Liver (tissue), 8 donors: ENCODE measurements at regions not wholly inside any gene's neighbourhood (a gene's known extent, or its start where the extent isn't known, plus 50 kb on each side); places are given as distances from the start of the nearest gene placed in this dataset.

Experiments
- DNase-seq: peaks from one replicate; pipeline ENCODE4 v3.0.0-alpha.2; 2017; ENCODE audit warnings: low spot score
- H3K27ac ChIP-seq, 2 donors: one replicate each; pipeline ENCODE4 v1.7.0; 2013; ENCODE audit warnings: inconsistent platforms in 2 of 2, low read length in 2 of 2, control low read depth in 1 of 2, low read depth in 1 of 2, mild to moderate bottlenecking in 1 of 2
- H3K27me3 ChIP-seq, 4 donors: one replicate each; pipeline versions ENCODE4 v1.6.1 to v1.7.0; 2013; ENCODE audit warnings: low read length in 3 of 4, inconsistent platforms in 1 of 4, mild to moderate bottlenecking in 1 of 4, moderate library complexity in 1 of 4; ENCODE audit not compliant: control insufficient read depth in 4 of 4, insufficient read depth in 4 of 4
- H3K36me3 ChIP-seq, 4 donors: one replicate each; pipeline versions ENCODE4 v1.6.1 to v1.7.0; 2013; ENCODE audit warnings: low read length in 3 of 4, mild to moderate bottlenecking in 3 of 4, low read depth in 1 of 4, moderate library complexity in 1 of 4; ENCODE audit not compliant: control insufficient read depth in 4 of 4, insufficient read depth in 3 of 4
- H3K4me1 ChIP-seq, 4 donors: one replicate each; pipeline versions ENCODE4 v1.6.1 to v1.7.0; 2013; ENCODE audit warnings: low read length in 3 of 4, mild to moderate bottlenecking in 3 of 4, moderate library complexity in 1 of 4; ENCODE audit not compliant: control insufficient read depth in 4 of 4, insufficient read depth in 4 of 4
- H3K4me3 ChIP-seq, 3 donors: one replicate each; pipeline versions ENCODE4 v1.6.1 to v1.7.0; 2013; ENCODE audit warnings: low read length in 3 of 3, control low read depth in 1 of 3, low read depth in 1 of 3, mild to moderate bottlenecking in 1 of 3
- H3K9ac ChIP-seq, 2 donors: one replicate each; pipeline ENCODE4 v1.7.0; 2013; ENCODE audit warnings: low read length in 2 of 2, mild to moderate bottlenecking in 2 of 2, moderate library complexity in 2 of 2, control low read depth in 1 of 2, low read depth in 1 of 2
- H3K9me3 ChIP-seq, 4 donors: one replicate each; pipeline versions ENCODE4 v1.6.1 to v1.7.0; 2013; ENCODE audit warnings: low read length in 3 of 4; ENCODE audit not compliant: control insufficient read depth in 4 of 4
- EGR1 ChIP-seq, 2 donors: IDR thresholded peaks; 2 replicates each; pipeline ENCODE4 v1.6.1; 2016 to 2018; ENCODE audit warnings: antibody characterized with exemption in 2 of 2, low read depth in 2 of 2
- FOXA1 ChIP-seq: IDR thresholded peaks from 2 replicates; pipeline ENCODE4 v1.6.1; 2016; ENCODE audit warnings: antibody characterized with exemption
- FOXA2 ChIP-seq: IDR thresholded peaks from 2 replicates; pipeline ENCODE4 v1.6.1; 2016; ENCODE audit warnings: antibody characterized with exemption
- GABPA ChIP-seq, 2 donors: IDR thresholded peaks in 1 of 2; conservative IDR thresholded peaks in 1 of 2; 2 replicates each; pipeline ENCODE4 v1.6.1; 2016; ENCODE audit warnings: antibody characterized with exemption in 2 of 2, mild to moderate bottlenecking in 1 of 2, moderate library complexity in 1 of 2
- HNF4A ChIP-seq, 2 donors: conservative IDR thresholded peaks; 2 replicates each; pipeline ENCODE4 v1.6.1; 2016; ENCODE audit warnings: antibody characterized with exemption in 2 of 2, mild to moderate bottlenecking in 2 of 2
- HNF4G ChIP-seq: IDR thresholded peaks from 2 replicates; pipeline ENCODE4 v1.6.1; 2016; ENCODE audit warnings: antibody characterized with exemption
- JUND ChIP-seq, 2 donors: IDR thresholded peaks; 2 replicates each; pipeline ENCODE4 v1.6.1; 2016; ENCODE audit warnings: antibody characterized with exemption in 2 of 2
- NR2F2 ChIP-seq: IDR thresholded peaks from 2 replicates; pipeline ENCODE4 v1.6.1; 2016; ENCODE audit warnings: antibody characterized with exemption
- RAD21 ChIP-seq, 2 donors: IDR thresholded peaks; 2 replicates each; pipeline ENCODE4 v1.6.1; 2016; ENCODE audit warnings: antibody characterized with exemption in 2 of 2, mild to moderate bottlenecking in 2 of 2
- SP1 ChIP-seq: IDR thresholded peaks from 2 replicates; pipeline ENCODE4 v1.6.1; 2018; ENCODE audit warnings: antibody characterized with exemption, mild to moderate bottlenecking
- TAF1 ChIP-seq: conservative IDR thresholded peaks from 2 replicates; pipeline ENCODE4 v1.6.1; 2016; ENCODE audit warnings: antibody characterized with exemption, mild to moderate bottlenecking
- YY1 ChIP-seq: IDR thresholded peaks from 2 replicates; pipeline ENCODE4 v1.6.1; 2016; ENCODE audit warnings: antibody characterized with exemption, mild to moderate bottlenecking
- WGBS: extraction: QIAGEN DNeasy Blood & Tissue Kit; methylation state at CpG from one replicate; pipeline ENCODE4 v1.1.7; 2013; 5-methylcytosine and 5-hydroxymethylcytosine counted together
- TF ChIP-seq, protein P1 (sequence below): IDR thresholded peaks from 2 replicates; pipeline ENCODE4 v1.6.1; 2016; ENCODE audit warnings: antibody characterized with exemption
- TF ChIP-seq, protein P2 (sequence below): IDR thresholded peaks from 2 replicates; pipeline ENCODE4 v1.6.1; 2016; ENCODE audit warnings: antibody characterized with exemption, mild to moderate bottlenecking
- TF ChIP-seq, protein P3 (sequence below): IDR thresholded peaks from 2 replicates; pipeline ENCODE4 v1.6.1; 2016; ENCODE audit warnings: antibody characterized with exemption
- TF ChIP-seq, protein P4 (sequence below): fragments of 150-350 bp; IDR thresholded peaks from 2 replicates; pipeline ENCODE4 v1.5.1; 2017; ENCODE audit warnings: improper control_type of control experiment, low read depth, low read length; ENCODE audit not compliant: missing input control
- TF ChIP-seq, protein P5 (sequence below): IDR thresholded peaks from 2 replicates; pipeline ENCODE4 v1.6.1; 2016; ENCODE audit warnings: antibody characterized with exemption
- donor health status: healthy.
- donor health status: healthy.
- donor health status: healthy.
- donor health status: healthy.
- donor health status: healthy.

DNA sequence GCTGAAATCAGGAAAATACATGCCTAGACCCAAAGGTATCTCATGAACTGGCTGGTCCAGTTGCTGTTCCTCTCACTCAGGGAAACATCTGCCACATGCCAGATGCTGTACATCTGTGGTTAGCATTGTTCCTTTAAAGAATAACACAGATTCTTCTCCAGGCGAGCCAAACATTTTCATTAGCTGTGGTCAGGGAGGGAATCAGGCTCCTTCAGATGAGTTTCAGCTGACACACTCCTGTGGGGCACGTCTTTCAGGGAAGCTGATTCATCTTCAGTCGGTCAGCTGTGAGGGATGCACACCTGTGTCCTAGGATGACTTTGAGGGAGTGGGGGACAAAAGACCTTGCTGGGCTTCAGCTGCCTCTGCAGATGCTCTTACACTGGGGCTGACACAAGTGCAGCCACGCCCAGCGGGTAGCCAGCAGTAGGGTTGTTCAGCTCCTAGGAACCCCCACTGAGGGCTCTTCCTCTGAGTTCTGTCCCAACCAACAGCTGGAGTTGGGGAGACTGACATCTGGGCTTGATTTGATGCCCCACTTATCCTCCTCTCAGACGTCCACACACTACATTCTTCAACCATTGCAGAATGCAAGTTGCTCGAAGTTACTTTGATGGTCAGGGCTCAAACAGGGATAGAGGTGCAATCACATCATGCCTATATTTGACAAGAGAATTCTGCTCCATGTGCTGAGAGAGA, 155.0 kb downstream of the NUAK1 start:
- Histone ChIP-seq H3K27me3 (no peaks in the 10 kb centered on the region), H3K4me1 (no peaks in the 10 kb centered on the region), H3K9me3 (no peaks in the 10 kb centered on the region), H3K36me3 (no peaks in the 10 kb centered on the region), H3K4me3 (no peak overlapping the region), H3K27ac (no peak overlapping the region), H3K9ac (no peak overlapping the region)
- TF ChIP-seq HNF4G, result no peak
- no peak for TF ChIP-seq FOXA1
- TF ChIP-seq, protein P1, sequence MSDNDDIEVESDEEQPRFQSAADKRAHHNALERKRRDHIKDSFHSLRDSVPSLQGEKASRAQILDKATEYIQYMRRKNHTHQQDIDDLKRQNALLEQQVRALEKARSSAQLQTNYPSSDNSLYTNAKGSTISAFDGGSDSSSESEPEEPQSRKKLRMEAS, result no peak
- TF ChIP-seq RAD21 (IDR thresholded peaks at IDR 0.05), result no peak
- TF ChIP-seq, protein P2, sequence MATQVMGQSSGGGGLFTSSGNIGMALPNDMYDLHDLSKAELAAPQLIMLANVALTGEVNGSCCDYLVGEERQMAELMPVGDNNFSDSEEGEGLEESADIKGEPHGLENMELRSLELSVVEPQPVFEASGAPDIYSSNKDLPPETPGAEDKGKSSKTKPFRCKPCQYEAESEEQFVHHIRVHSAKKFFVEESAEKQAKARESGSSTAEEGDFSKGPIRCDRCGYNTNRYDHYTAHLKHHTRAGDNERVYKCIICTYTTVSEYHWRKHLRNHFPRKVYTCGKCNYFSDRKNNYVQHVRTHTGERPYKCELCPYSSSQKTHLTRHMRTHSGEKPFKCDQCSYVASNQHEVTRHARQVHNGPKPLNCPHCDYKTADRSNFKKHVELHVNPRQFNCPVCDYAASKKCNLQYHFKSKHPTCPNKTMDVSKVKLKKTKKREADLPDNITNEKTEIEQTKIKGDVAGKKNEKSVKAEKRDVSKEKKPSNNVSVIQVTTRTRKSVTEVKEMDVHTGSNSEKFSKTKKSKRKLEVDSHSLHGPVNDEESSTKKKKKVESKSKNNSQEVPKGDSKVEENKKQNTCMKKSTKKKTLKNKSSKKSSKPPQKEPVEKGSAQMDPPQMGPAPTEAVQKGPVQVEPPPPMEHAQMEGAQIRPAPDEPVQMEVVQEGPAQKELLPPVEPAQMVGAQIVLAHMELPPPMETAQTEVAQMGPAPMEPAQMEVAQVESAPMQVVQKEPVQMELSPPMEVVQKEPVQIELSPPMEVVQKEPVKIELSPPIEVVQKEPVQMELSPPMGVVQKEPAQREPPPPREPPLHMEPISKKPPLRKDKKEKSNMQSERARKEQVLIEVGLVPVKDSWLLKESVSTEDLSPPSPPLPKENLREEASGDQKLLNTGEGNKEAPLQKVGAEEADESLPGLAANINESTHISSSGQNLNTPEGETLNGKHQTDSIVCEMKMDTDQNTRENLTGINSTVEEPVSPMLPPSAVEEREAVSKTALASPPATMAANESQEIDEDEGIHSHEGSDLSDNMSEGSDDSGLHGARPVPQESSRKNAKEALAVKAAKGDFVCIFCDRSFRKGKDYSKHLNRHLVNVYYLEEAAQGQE, result no peak
- TF ChIP-seq, protein P3, sequence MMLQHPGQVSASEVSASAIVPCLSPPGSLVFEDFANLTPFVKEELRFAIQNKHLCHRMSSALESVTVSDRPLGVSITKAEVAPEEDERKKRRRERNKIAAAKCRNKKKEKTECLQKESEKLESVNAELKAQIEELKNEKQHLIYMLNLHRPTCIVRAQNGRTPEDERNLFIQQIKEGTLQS, result no peak
- no peak for TF ChIP-seq EGR1 (IDR thresholded peaks at IDR 0.05; ENCODE audit: low read depth in 2 of 2)
- no peak for TF ChIP-seq FOXA2
- no peak for TF ChIP-seq NR2F2
- TF ChIP-seq, protein P4, sequence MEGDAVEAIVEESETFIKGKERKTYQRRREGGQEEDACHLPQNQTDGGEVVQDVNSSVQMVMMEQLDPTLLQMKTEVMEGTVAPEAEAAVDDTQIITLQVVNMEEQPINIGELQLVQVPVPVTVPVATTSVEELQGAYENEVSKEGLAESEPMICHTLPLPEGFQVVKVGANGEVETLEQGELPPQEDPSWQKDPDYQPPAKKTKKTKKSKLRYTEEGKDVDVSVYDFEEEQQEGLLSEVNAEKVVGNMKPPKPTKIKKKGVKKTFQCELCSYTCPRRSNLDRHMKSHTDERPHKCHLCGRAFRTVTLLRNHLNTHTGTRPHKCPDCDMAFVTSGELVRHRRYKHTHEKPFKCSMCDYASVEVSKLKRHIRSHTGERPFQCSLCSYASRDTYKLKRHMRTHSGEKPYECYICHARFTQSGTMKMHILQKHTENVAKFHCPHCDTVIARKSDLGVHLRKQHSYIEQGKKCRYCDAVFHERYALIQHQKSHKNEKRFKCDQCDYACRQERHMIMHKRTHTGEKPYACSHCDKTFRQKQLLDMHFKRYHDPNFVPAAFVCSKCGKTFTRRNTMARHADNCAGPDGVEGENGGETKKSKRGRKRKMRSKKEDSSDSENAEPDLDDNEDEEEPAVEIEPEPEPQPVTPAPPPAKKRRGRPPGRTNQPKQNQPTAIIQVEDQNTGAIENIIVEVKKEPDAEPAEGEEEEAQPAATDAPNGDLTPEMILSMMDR, result no peak
- TF ChIP-seq GABPA (IDR thresholded peaks at IDR 0.05 in 1 of 2, conservative IDR thresholded peaks at IDR 0.05 in 1 of 2), result no peak
- no peak for TF ChIP-seq HNF4A (conservative IDR thresholded peaks at IDR 0.05)
- TF ChIP-seq TAF1, result no peak
- TF ChIP-seq YY1, result no peak
- TF ChIP-seq JUND (IDR thresholded peaks at IDR 0.05), result no peak
- 89% methylated on average over 7 of the region's 7 CpGs for whole genome bisulfite sequencing
- DNase-seq, result no peak

DNA sequence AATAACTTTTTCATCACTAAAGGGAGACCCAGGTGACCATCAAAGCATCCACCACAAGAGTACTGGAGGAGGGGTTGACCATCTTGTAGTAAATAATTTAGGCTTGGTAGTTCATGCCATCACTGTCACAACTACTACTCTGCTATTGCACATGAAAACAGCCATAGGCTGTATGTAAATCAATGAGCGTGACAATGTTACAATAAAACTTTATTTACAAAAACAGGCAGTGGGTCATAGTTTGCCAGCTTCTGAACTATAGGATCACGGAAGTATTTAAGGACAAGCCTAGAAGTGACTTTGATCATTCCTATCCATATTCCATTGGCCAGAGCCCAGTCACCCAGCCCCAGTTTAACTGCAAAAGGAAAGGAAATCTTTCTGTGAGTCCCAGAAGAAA, 153.4 kb downstream of the NUAK1 start:
- Histone ChIP-seq H3K4me3 (no peak overlapping the region), H3K9me3 (no peaks in the 10 kb centered on the region), H3K27ac (no peak overlapping the region), H3K4me1 (no peaks in the 10 kb centered on the region), H3K9ac (no peak overlapping the region), H3K36me3 (no peaks in the 10 kb centered on the region), H3K27me3 (no peaks in the 10 kb centered on the region)
- WGBS, result 89% methylated on average over 2 of the region's 2 CpGs
- DNase-seq, result no peak
- TF ChIP-seq, protein P5, sequence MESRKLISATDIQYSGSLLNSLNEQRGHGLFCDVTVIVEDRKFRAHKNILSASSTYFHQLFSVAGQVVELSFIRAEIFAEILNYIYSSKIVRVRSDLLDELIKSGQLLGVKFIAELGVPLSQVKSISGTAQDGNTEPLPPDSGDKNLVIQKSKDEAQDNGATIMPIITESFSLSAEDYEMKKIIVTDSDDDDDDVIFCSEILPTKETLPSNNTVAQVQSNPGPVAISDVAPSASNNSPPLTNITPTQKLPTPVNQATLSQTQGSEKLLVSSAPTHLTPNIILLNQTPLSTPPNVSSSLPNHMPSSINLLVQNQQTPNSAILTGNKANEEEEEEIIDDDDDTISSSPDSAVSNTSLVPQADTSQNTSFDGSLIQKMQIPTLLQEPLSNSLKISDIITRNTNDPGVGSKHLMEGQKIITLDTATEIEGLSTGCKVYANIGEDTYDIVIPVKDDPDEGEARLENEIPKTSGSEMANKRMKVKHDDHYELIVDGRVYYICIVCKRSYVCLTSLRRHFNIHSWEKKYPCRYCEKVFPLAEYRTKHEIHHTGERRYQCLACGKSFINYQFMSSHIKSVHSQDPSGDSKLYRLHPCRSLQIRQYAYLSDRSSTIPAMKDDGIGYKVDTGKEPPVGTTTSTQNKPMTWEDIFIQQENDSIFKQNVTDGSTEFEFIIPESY, result no peak
- TF ChIP-seq HNF4A (conservative IDR thresholded peaks at IDR 0.05) (no peak), EGR1 (IDR thresholded peaks at IDR 0.05; ENCODE audit: low read depth in 2 of 2) (no peak), RAD21 (IDR thresholded peaks at IDR 0.05) (no peak), GABPA (IDR thresholded peaks at IDR 0.05 in 1 of 2, conservative IDR thresholded peaks at IDR 0.05 in 1 of 2) (no peak), SP1 (no peak), YY1 (no peak)
- TF ChIP-seq, protein P1, result no peak
- TF ChIP-seq, protein P2, result no peak
- TF ChIP-seq, protein P4, result no peak
